T47D (cell line): ENCODE measurements at regions not wholly inside any gene's neighbourhood (a gene's known extent, or its start where the extent isn't known, plus 50 kb on each side); places are given as distances from the start of the nearest gene placed in this dataset.

Experiments used
- DNase-seq, 2 experiments: peaks; one replicate each; pipeline versions ENCODE4 v3.0.0 to v3.0.0-alpha.2; 2011 to 2012; ENCODE audit warnings: low read depth in 1 of 2, low spot score in 1 of 2
- JUND ChIP-seq: IDR thresholded peaks from 2 replicates; pipeline ENCODE4 v1.6.1; 2012; ENCODE audit warnings: low read depth
- in situ Hi-C: cut with HindIII; loops from 2 replicates; pipeline ENCODE4 v1.10.0; 2016; ENCODE audit warnings: low sequenced_read_pairs, low pct_unique_long_range_greater_than_20kb

- no peak for DNase-seq
- TF ChIP-seq JUND, result no peak
- in situ Hi-C loops, result no loop called here
Measured at GRCh38 chr16:6541267-6541666, 791.4 kb upstream of the RBFOX1 start.

GRCh38 chr16:6536411-6536810 lies 796.2 kb upstream of the RBFOX1 start:
- in situ Hi-C loops, result no loop called here
- DNase-seq, result no peak
- no peak for TF ChIP-seq JUND

- in situ Hi-C loops, result no loop called here
- TF ChIP-seq JUND, result no peak
- DNase-seq, result no peak
Measured at GRCh38 chr16:6531067-6531466, 801.6 kb upstream of the RBFOX1 start.

- no peak for DNase-seq
- TF ChIP-seq JUND, result no peak
- in situ Hi-C loops, result no loop called here
Measured at GRCh38 chr16:6528217-6528616, 804.4 kb upstream of the RBFOX1 start.

- no peak for TF ChIP-seq JUND
- no peak for DNase-seq
- in situ Hi-C loops, result no loop called here
Measured at GRCh38 chr16:6527646-6528045, 805.0 kb upstream of the RBFOX1 start.

- TF ChIP-seq JUND, result no peak
- in situ Hi-C loops, result no loop called here
Measured at GRCh38 chr16:6524501-6524900, 808.1 kb upstream of the RBFOX1 start.

GRCh38 chr16:6517020-6517720 lies 815.5 kb upstream of the RBFOX1 start:
- in situ Hi-C loops, result no loop called here
- TF ChIP-seq JUND, result no peak
- no peak for DNase-seq

More at GRCh38 chr16:6524501-6524900, 808.1 kb upstream of the RBFOX1 start:
- DNase-seq, result no peak

- in situ Hi-C loops, result no loop called here
- no peak for DNase-seq
- TF ChIP-seq JUND, result no peak
Measured at GRCh38 chr16:6512512-6512911, 820.1 kb upstream of the RBFOX1 start.

- in situ Hi-C loops, result no loop called here
- DNase-seq, result no peak
- TF ChIP-seq JUND, result no peak
Measured at GRCh38 chr16:6510261-6510660, 822.4 kb upstream of the RBFOX1 start.

- in situ Hi-C loops, result no loop called here
- no peak for DNase-seq
- no peak for TF ChIP-seq JUND
Measured at GRCh38 chr16:6499413-6499812, 833.2 kb upstream of the RBFOX1 start.

- DNase-seq, result no peak
- TF ChIP-seq JUND, result no peak
- in situ Hi-C loops, result no loop called here
Measured at GRCh38 chr16:6498858-6499257, 833.8 kb upstream of the RBFOX1 start.

GRCh38 chr16:6496996-6497395 lies 835.6 kb upstream of the RBFOX1 start:
- no peak for DNase-seq
- in situ Hi-C loops, result no loop called here
- TF ChIP-seq JUND, result no peak

- in situ Hi-C loops, result no loop called here
- DNase-seq, result no peak
- no peak for TF ChIP-seq JUND
Measured at GRCh38 chr16:6495486-6496210, 837.0 kb upstream of the RBFOX1 start.
